ENCODE measurements at regions not wholly inside any gene's neighbourhood (a gene's known extent, or its start where the extent isn't known, plus 50 kb on each side); places are given as distances from the start of the nearest gene placed in this dataset.

DNA sequence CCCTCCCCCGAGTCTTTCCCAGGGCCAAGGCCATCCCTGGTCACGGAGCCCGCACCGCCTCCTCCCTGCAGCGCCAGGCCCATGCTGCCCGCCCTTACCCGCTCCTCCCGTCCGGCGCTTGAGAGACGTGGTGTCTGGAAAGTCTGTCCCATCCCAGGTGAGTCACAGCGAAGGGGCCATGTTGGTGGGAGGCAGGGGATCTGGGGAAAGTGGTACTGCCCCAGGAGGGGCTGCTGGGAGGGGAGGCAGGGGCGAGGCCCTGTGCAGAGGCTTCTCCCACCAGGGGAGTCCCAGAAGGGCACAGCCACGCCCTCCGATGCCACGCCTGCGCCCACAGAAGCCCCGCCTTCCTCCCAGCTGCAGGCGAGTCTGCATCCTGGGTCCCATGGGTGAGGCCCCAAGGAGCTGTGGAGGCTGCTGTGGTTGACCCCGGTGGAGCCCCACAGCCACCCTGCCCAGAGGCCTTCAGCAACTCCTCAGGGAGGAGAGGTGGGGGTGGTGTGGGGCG, 107.0 kb upstream of the PPP1R26 start:
- TF ChIP-seq CTCF (conservative IDR thresholded peaks at IDR 0.05; ENCODE audit: low read length) (no peak), EZH2phosphoT487 (IDR thresholded peaks at IDR 0.05; ENCODE audit: borderline replicate concordance) (no peak)

Data from Loucy (cell line).